ENCODE measurements at regions not wholly inside any gene's neighbourhood (a gene's known extent, or its start where the extent isn't known, plus 50 kb on each side); places are given as distances from the start of the nearest gene placed in this dataset.

GRCh38 chr3:116849261-116849688 lies 139.7 kb downstream of the TUSC7 start:
- DNase-seq = no peak

GRCh38 chr3:116852803-116853202 lies 143.2 kb downstream of the TUSC7 start:
- no peak for DNase-seq

- DNase-seq = no peak
Observed at GRCh38 chr3:116863270-116863770, 153.7 kb downstream of the TUSC7 start.

- DNase-seq = no peak
Observed at GRCh38 chr3:116863822-116864589, 154.4 kb downstream of the TUSC7 start.

- no peak for DNase-seq
Observed at GRCh38 chr3:116864590-116864927, 155.0 kb downstream of the TUSC7 start.

- no peak for DNase-seq
Observed at GRCh38 chr3:116870379-116870778, 160.8 kb downstream of the TUSC7 start.

GRCh38 chr3:116871905-116872304 lies 162.3 kb downstream of the TUSC7 start:
- no peak for DNase-seq

- DNase-seq = no peak
Observed at GRCh38 chr3:116872688-116873087, 163.1 kb downstream of the TUSC7 start.

- no peak for DNase-seq
Observed at GRCh38 chr3:116873142-116873541, 163.6 kb downstream of the TUSC7 start.

- no peak for DNase-seq
Observed at GRCh38 chr3:116877968-116878367, 168.4 kb downstream of the TUSC7 start.

GRCh38 chr3:116886202-116886893 lies 176.8 kb downstream of the TUSC7 start:
- DNase-seq = no peak

GRCh38 chr3:116896116-116896515 lies 186.5 kb downstream of the TUSC7 start:
- DNase-seq = no peak

- no peak for DNase-seq
Observed at GRCh38 chr3:116897382-116897781, 187.8 kb downstream of the TUSC7 start.

GRCh38 chr3:116899253-116899652 lies 189.7 kb downstream of the TUSC7 start:
- DNase-seq = no peak

GRCh38 chr3:116905334-116905733 lies 195.8 kb downstream of the TUSC7 start:
- DNase-seq = no peak

- DNase-seq = no peak
Observed at GRCh38 chr3:116905794-116906193, 196.2 kb downstream of the TUSC7 start.

GRCh38 chr3:116912116-116912515 lies 202.5 kb downstream of the TUSC7 start:
- DNase-seq = no peak

GRCh38 chr3:116914004-116914403 lies 204.4 kb downstream of the TUSC7 start:
- DNase-seq = no peak

- no peak for DNase-seq
Observed at GRCh38 chr3:116916836-116917235, 207.3 kb downstream of the TUSC7 start.

GRCh38 chr3:116920826-116921610 lies 211.4 kb downstream of the TUSC7 start:
- DNase-seq = no peak

GRCh38 chr3:116927918-116928317 lies 218.3 kb downstream of the TUSC7 start:
- no peak for DNase-seq

GRCh38 chr3:116929505-116930222 lies 220.1 kb downstream of the TUSC7 start:
- no peak for DNase-seq

GRCh38 chr3:116930786-116931185 lies 221.2 kb downstream of the TUSC7 start:
- no peak for DNase-seq

All from activated T-cell treated with anti-CD3 and anti-CD28 coated beads, Interleukin-2, amount 50 U/mL, for 1 hour (primary cell).